Stimulated activated CD8-positive, alpha-beta memory T cell treated with anti-CD3 and anti-CD28 coated beads, Interleukin-7, amount 100 ng/mL, for 1 hour (primary cell): ENCODE measurements at regions not wholly inside any gene's neighbourhood (a gene's known extent, or its start where the extent isn't known, plus 50 kb on each side); places are given as distances from the start of the nearest gene placed in this dataset.
A peak's percentile ranks its signal among the peaks of the same experiment; 100 is the strongest.
"Not testable (repeated sequence)": the region's sequence is repeated elsewhere in the genome, so short reads cannot be mapped to it uniquely, and the experiment has no call there.

ENCODE experiments used
- DNase-seq, 2 donors: peaks; one replicate each; pipeline ENCODE4 v3.0.0-alpha.2; 2020; ENCODE audit warnings: low read depth in 2 of 2

- DNase-seq: no peak
Observed at GRCh38 chr1:10940451-10940804, 72.0 kb upstream of the TARDBP start.

GRCh38 chr1:10940838-10941237, 71.6 kb upstream of the TARDBP start:
- no peak for DNase-seq

GRCh38 chr1:10941891-10942541, 70.4 kb upstream of the TARDBP start:
- peak; percentile 29 to 56 for DNase-seq

- DNase-seq: no peak
Observed at GRCh38 chr1:10942542-10942912, 69.9 kb upstream of the TARDBP start.

GRCh38 chr1:10943041-10943440, 69.4 kb upstream of the TARDBP start:
- no peak for DNase-seq

- no peak for DNase-seq
Observed at GRCh38 chr1:10943991-10944730, 68.3 kb upstream of the TARDBP start.

GRCh38 chr1:10945991-10946509, 66.4 kb upstream of the TARDBP start:
- no peak for DNase-seq

GRCh38 chr1:10947181-10947580, 65.3 kb upstream of the TARDBP start:
- DNase-seq: no peak

- no peak for DNase-seq
Observed at GRCh38 chr1:10947691-10948462, 64.6 kb upstream of the TARDBP start.

GRCh38 chr1:10948463-10948775, 64.0 kb upstream of the TARDBP start:
- DNase-seq: no peak

GRCh38 chr1:10950316-10951172, 61.9 kb upstream of the TARDBP start:
- DNase-seq: no peak

- DNase-seq: not testable (repeated sequence)
Observed at GRCh38 chr1:10951298-10951697, 61.2 kb upstream of the TARDBP start.

- DNase-seq: no peak
Observed at GRCh38 chr1:10951961-10952360, 60.5 kb upstream of the TARDBP start.

GRCh38 chr1:10953505-10954193, 58.8 kb upstream of the TARDBP start:
- DNase-seq: no peak

- no peak for DNase-seq
Observed at GRCh38 chr1:10957133-10957532, 55.3 kb upstream of the TARDBP start.

GRCh38 chr1:10958614-10959013, 53.8 kb upstream of the TARDBP start:
- no peak for DNase-seq

GRCh38 chr1:10960411-10961299, 51.8 kb upstream of the TARDBP start:
- peak; percentile 45 to 66 for DNase-seq

GRCh38 chr1:10961300-10961833, 51.1 kb upstream of the TARDBP start:
- no peak for DNase-seq

- no peak for DNase-seq
Observed at GRCh38 chr1:10962483-10962882, 50.0 kb upstream of the TARDBP start.
